NCI-H1105 treated with DMSO at 0.1 percent for 48 hours (cell line): ENCODE measurements at regions not wholly inside any gene's neighbourhood (a gene's known extent, or its start where the extent isn't known, plus 50 kb on each side); places are given as distances from the start of the nearest gene placed in this dataset.

Experiments used
- DNase-seq: peaks from one replicate; lab custom pipeline; 2025; lab: John Stamatoyannopoulos, UW

DNA sequence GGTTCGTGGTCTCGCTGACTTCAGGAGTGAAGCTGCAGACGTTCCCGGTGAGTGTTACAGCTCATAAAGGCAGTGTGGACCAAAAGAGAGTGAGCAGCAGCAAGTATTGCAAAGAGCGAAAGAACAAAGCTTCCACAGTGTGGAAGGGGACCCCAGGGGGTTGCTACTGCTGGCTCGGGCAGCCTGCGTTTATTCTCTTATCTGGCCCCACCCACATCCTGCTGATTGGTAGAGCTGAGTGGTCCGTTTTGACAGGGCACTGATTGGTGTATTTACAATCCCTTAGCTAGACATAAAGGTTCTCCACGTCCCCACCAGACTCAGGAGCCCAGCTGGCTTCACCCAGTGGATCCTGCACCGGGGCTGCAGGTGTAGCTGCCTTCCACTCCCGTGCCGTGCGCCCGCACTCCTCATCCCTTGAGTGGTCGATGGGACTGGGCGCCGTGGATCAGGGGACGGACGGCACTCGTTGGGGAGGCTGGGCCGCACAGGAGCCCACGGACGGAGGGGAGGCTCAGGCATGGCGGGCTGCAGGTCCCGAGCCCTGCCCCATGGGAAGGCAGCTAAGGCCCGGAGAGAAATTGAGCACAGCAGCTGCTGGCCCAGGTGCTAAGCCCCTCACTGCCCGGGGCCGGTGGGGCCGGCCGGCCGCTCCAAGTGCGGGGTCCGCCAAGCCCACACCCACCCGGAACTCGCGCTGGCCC is 2661.6 kb upstream of the PCDH20 start:
- peak; percentile 78 for DNase-seq

DNA sequence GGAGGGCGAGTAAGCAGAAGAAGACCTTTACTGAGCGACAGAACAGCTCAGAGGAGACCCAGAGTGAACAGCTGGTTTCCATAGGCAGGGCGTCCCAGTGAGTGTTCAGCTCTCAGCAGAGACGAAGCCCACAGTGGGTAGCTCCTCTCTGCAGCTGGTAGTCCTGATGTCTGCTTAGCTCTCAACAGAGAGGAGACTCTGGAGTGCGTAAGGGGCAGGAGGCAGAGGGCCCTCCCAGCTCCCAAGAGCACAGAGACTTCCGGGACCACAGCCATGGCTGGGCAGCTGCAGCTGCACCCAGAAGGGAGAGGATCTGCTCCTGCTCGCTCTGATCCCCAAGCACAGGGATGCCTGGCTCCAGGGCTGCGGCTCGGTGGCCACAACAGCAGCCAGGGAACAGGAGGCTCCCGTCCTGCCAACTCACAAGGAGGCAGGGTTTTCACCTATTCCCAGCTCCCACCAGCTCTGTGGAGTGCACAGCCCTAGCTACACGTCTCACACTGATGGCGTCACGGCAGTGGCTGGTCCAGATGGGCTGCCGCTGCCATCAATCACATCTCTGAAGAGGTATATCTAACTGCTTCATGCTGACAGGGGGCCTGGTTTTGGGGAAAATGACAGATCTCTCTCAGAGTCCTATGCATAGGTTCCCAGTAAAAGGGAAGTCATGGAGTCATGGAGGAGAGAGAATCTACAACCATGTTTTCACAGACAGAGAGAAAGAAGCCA is 2660.1 kb upstream of the PCDH20 start:
- DNase-seq, result peak; percentile 97

DNA sequence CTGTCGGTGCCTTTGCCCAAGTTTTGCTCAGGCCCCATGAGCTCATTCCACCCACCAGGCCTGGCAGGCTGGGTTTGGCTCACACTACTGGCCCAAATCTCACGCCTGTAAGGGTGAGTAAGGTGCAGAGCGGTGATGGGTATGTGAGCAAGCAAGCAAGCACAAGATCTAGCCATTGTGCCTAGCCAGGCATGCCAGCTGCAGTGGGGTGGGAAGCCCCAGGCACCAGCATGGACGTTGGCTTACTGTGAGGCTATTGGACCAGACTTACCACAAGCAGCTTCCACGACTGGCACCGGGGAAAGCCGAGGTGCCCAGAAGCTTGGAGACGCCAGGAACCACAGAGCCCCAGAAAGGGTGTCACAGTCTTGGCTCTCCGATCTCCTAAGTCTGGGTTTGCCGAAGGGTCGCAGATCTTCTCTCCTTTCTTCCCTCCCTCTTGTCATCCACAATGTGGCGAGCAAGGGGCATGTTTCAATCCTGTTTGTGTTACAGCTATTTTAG is 2659.4 kb upstream of the PCDH20 start:
- DNase-seq, result peak; percentile 70

DNA sequence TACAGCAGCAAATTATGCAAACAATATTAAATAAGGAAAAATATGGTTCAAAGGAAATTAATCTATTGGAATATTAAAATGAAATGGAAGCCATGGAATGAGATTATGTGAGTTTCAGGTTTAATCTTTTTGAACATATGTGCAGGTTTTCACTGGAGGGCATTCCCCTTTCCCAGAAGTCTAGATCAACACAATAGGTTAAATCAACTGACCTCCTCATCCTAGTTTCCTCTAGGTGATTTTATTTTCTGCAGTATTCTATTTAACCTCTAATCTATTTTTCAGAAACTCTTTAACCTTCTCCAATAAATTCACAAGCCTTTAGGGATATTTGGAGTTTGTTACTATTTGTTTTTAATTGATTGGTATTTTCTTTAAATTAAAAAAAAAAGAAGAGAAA is 2657.6 kb upstream of the PCDH20 start:
- no peak for DNase-seq

DNA sequence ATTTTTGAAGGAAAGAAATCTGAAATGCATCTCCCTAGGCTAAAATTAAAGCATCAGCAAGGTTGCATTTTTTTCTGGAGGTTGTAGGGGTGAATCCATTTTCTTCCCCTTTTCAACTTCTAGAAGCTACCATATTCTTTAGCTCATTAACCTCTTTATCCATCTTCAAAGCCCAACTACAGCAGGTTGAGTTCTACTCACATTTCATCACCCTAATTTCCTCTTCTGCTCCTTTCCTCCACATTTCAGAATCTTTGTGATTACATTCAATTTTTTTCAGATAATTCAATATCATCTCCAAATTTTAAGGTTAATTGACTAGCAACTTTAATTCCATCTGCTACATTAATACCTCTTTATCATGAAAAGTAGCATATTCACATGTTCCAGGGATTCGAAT is 2655.7 kb upstream of the PCDH20 start:
- DNase-seq, result no peak

DNA sequence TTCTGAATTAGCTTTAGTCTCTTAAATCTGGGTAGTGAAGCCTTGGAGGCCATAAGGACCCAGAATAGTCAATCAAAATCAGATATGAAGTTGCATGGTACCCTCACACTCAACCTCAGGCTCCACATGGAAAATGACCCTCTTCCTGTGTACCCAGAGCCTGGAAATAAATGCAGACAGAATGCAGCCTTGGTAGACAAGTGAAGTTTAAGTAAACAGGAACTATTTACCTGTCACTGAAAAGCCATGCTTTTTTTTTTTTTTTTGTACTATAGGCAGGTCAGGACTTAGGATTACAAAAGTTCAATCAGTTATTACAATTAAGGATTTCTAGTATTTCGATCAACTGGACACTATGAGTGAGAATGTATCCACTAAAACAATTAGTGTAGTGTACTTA is 2654.2 kb upstream of the PCDH20 start:
- DNase-seq, result no peak

DNA sequence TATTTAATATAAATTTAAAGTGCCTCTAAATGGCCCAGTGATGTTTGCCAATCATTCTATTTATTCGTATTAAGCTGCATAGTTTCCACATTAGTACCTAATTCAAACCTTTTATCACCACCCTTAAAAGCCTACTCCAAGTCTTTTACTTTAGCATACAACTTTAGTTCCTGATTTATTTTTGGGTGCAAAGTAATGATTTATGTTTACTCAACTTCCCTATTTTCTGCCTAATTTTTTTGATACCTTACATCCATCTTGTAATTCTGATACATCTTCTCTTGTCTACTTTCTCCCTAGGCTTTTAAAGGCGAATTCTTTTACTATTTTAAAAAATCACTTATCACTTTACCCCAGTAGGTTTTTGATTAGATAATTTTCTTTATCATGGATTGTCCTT is 2651.1 kb upstream of the PCDH20 start:
- DNase-seq, result no peak

DNA sequence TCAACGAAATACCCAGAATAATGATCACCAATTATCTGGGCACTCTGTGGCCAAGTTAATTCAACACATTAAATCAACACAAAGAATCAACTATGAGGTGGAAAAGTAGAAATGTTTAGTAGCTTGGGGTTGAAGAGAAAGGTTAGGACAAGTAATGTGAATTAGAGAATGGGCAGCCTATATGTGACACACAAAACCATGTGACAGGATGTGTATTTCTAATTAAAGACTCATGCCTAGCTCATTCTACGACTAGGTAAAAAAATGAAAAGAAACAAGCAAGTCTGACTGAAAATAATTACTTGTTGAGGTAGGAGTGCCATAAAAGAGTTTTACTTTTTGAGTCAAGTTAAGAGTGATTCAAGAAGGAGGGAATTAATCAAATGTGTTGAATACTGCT is 2646.0 kb upstream of the PCDH20 start:
- no peak for DNase-seq

DNA sequence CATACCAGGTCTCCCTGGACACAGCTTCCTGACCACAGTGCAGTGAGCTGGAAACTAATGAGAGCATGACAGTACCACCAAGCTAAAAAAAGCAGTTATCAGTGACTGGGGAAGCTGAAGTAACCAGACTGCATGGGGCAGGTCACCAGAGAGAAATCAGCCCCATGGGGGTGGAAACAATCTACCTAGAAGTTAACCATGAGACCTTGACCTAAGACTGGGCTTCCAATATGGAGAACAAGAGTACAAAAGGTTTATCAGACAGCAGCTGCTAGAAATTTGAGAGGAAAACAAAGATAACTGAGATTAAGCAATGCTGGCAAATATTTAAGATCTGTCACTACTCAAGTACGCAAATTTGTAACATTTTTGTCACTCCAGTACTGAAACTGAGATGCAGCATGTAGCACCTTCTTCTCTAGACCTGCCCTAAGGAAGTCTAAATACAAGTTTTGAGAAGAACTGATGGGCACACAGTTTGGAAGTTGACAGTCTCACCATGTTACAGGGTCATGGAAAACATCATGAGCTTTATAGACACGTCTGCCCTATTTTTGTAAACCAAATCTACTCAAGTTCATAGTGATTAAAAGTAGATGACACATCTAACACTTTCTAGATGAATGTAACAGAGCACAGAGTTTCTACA is 2641.8 kb upstream of the PCDH20 start:
- DNase-seq, result no peak

DNA sequence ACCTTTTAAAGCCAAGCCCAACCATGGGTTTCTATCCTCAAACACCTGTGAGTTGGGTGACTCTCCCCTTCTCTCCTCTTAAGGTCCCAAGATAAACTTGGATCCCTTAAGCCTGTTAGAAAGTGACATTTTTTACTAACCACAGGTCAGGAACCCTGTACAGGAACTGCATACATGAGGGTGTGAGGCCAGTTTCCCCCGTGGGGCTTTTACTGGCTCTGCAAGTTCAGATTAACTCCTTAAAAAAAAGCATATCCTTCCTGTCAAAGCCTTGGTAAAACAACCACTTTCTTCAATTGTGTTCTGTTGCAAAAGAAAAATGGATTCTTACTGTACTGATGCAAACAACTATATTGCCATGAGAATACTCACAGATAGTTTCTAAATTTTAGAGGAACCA is 2638.7 kb upstream of the PCDH20 start:
- no peak for DNase-seq

DNA sequence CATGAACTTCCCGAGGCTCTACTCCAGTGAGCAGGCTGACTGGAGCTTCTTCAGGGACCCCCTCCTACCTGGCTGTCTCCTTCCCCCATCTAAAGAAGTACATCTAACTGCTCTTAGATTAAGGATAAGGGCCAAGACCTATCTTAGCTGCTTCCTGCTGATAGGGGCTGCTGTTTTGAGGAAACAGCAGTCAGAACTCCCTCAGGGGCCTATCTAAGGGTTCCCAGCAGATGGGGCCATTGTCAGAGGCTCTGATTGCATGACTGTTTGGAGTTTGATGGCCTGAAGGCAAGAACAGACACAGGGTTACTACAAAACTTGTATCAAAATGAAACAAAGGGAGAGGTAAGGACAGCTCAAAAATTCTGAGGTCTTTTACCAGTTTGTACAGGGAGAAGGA is 2636.9 kb upstream of the PCDH20 start:
- DNase-seq, result no peak

DNA sequence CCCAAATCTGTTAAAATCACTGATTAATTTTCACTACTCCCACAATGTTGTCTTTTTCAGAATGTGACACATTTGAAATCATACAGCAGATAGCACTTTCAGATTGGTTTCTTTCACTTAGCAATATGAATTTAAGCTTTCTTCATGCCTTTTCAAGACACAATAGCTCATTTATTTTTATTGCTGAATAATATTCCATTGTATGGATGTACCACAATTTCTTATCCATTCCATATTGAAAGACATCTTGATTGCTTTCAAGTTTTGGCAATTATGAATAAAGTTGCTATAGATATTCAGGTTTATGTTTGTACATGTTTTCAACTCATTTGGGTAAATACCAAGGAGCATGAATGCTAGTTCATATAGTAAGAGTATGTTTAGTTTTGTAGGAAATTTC is 2635.6 kb upstream of the PCDH20 start:
- DNase-seq, result no peak

DNA sequence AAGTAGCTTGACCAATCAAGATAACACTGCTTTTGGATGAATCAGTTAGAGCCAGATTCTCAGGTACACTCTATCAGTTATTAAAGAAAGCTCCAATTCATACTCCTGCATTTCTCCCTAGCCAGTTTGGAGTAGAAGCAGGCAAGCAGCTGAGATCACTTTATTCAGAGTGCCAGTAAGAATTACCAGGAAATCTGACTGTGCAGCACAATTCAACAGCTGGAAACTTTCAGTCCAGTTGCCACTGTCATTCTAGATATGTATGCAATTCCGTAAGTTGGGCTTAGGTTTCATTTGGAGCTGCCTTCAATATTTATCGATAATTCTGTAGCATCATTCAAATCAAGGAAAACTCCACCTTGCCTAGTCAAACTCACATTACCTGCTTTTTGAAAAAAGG is 2625.6 kb upstream of the PCDH20 start:
- DNase-seq, result no peak

DNA sequence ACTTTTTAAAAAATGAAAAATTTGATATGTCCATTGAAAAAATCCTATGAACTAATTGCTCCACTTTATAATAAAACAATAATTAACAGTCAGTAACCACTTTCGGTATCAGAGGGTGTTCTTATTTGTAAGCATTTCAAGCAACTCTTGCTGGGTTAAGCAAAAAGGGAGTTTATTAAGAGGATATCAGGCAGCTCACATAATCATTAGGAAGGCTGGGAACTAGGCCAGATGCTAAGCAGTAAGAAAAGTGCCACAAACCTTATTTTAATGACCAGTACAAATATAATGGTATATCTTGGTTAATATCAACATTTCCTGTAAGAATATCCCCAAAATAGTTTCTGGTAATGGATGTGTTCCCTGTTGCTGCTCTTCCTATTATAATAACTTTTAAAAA is 2618.3 kb upstream of the PCDH20 start:
- no peak for DNase-seq

DNA sequence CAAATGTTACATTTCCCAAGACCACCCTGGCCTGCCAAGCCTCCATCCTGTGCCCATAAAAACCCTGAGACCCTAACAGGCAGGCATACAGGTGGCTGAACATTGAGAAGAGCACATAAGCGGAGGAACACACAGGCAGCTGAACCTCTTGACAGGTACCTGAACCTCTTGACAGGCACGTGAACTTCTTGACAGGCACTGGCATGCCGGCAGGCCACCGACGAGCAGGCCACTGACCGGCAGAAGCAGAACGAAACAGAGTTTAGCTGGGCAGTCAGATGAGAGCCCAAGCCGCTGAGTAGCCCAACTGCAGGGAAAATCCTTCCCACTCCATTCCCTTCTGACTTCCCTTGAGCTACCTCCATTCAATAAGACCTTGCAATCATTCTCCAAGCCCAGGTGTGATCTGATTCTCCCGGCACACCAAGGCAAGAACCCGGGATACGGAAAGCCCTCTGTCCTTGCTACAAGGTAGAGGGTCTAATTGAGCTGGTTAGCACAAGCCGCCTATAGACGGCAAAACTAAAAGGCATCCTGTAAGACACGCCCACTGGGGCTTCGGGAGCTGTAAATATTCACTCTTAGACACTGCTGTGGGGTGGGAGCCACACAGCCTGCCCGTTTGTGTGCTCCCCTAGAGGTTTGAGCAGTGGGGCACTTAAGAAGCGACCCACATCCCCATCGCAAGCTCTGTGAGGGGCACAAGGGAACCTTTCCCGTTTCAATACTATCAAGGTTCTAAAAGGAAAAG is 2613.9 kb upstream of the PCDH20 start:
- no peak for DNase-seq

DNA sequence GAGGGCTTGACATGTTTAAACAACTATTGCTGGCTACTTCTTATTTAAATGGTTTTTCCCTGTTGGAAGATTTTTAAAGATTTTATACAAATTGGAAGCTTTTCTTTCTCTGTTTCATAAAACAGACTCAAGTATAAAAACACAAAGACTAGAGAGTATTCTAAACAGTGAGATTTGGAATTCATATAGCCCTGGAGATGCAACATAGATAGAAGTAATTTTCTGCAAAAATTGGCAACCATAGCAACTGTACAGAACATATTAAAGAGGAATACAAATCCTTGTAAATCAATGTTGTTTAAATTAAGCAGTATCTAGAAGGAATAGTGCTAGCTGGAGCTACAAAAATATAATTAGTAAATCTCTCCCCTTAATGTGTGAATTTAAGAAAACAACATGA is 2612.9 kb upstream of the PCDH20 start:
- no peak for DNase-seq

DNA sequence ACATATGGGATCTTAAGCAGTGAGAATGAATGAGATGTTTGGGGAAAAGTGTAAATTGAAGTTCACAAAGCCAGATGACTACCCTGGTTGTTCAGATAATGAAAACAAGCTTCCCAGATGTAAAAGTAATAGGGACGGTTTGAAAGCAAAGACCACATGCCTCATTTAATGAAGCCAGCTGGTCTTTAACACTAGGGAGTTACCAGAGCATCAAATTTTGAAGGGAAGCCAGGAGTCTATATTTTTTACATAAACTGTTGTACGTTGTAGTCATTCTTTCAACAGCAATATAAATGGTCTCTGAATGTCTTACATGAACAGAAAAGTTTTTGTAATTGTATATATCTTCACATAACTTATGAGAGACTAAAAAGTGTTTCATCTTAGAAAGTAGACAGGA is 2604.5 kb upstream of the PCDH20 start:
- DNase-seq, result no peak

DNA sequence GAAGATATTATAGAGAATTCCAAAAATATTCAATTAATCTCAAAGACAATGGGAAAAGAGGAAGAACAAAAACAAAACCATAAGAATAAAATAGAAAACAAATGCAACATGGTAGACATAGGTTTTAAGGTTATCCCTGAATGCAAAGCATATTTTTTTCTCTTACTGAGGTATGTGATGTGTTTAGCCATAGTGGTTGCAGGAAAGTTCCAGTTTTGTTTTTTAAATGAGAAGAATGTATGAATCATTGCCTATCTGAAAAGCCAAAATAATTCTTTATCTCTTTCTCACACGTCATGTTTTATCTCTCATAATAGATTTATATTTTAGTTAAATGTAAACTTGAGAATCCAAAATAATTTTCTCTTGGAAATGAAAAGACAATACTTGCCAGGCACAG is 2591.7 kb upstream of the PCDH20 start:
- no peak for DNase-seq

DNA sequence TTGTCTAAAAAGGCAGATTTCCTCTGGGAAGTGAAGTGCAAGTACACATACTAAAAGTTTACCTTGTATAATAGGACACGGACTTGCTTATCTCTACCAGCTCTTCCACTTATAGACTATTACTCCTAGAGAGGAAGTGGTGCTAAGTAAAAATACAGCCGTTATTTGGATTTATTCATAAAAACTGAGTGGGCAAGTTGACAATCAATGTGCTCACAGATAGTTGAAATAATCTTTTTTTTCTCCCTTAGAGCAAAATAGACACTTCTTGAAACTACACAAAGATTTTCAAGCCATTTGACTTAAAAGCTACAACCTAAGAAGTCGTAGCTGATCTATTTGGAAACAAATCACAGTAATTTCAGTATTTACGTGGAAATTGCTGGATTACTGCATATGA is 2584.7 kb upstream of the PCDH20 start:
- DNase-seq, result no peak

DNA sequence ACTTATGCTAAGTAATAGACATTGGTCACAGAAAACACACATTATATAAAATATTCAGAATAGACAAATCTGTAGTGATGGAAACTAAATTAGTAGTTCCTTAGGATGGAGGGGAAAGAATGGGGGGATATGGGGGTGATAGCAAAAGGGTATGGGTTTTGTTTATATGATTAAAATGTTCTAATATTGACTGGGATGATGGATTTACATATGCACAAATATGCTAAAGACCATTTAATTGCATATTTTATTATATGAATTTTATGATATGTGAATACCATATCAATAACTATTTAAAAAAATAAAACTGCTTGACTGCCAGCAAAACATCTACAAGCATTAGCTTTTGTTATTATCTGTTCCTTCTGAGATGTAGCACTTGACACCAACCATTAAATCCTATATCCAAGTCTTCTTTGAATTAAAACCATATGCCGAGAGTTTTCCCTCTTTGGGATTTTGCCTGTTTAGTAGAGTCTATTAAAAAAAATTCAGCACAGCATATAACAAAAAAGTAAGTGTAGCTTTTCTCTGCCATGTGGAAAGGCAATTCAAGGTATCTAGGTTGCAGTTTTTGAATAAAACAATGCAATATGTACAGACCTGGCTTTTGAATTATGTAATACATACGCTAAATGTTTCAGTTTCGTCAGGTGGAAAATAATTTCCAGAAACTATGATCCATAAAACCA is 2584.1 kb upstream of the PCDH20 start:
- DNase-seq, result no peak

DNA sequence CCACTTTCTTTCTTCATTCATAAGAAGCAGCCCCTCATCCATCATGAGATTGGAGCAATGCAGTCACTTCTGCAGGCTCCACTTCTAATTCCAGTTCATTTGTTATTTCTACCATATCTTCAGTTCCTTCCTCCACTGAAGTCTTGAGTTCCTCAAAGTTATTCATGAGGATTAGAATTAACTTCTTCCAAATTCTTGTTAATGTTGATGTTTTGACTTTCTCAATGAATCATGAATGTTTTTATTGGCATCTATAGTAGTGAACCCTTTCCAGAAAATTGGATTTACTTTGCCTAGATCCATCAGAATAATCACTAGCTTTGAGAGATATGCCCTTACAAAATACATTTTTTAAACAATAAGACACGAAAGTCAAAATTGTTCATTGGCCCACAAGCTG is 2567.7 kb upstream of the PCDH20 start:
- no peak for DNase-seq

DNA sequence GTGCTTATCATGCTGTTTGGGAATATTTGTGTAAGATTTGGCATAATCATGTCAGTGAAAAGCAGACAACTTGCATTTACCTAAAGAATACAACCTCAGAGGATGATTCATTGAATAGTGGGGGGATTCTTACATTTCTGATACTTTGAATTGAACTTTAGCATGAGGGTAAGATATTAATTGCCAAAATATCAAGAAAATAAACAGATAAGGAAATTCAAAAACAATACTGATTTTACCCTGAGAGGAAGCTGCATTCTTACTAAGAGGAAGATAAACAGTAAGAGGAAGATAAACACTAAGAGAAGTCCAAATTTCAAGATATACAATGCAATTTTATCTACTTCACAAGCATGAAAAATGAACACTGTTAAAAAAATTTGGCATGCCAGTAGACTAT is 2564.3 kb upstream of the PCDH20 start:
- no peak for DNase-seq
